ENCODE measurements at regions not wholly inside any gene's neighbourhood (a gene's known extent, or its start where the extent isn't known, plus 50 kb on each side); places are given as distances from the start of the nearest gene placed in this dataset.

- no peak overlapping the region for H3K27ac Mint-ChIP-seq
- H3K27me3 Mint-ChIP-seq (ENCODE audit: low read depth, poor library complexity): peaks cover 5% of the 10 kb centered on the region
- no peaks in the 10 kb centered on the region for H3K4me1 Mint-ChIP-seq
- H3K9me3 Mint-ChIP-seq: peaks cover 34% of the 10 kb centered on the region
- no peak overlapping the region for H3K4me3 Mint-ChIP-seq
- no peak for TF ChIP-seq CTCF (IDR thresholded peaks at IDR 0.05)
- DNase-seq: no peak
- H3K36me3 Mint-ChIP-seq (ENCODE audit: low read depth): peaks cover 8% of the 10 kb centered on the region
Observed at GRCh38 chr13:44092078-44092970, 212.6 kb downstream of the LACC1 start.

GRCh38 chr13:44093607-44094564 lies 214.2 kb downstream of the LACC1 start:
- Mint-ChIP-seq H3K27me3 (ENCODE audit: low read depth, poor library complexity) (peaks cover 5% of the 10 kb centered on the region), H3K4me3 (no peak overlapping the region), H3K4me1 (no peaks in the 10 kb centered on the region), H3K36me3 (ENCODE audit: low read depth) (peaks cover 8% of the 10 kb centered on the region), H3K9me3 (peaks cover 30% of the 10 kb centered on the region), H3K27ac (no peak overlapping the region)
- no peak for TF ChIP-seq CTCF (IDR thresholded peaks at IDR 0.05)
- DNase-seq: no peak

GRCh38 chr13:44096901-44097300 lies 217.2 kb downstream of the LACC1 start:
- no peak overlapping the region for H3K27ac Mint-ChIP-seq
- peaks cover 5% of the 10 kb centered on the region for H3K27me3 Mint-ChIP-seq (ENCODE audit: low read depth, poor library complexity)
- peaks cover 19% of the 10 kb centered on the region for H3K9me3 Mint-ChIP-seq
- H3K4me3 Mint-ChIP-seq: no peak overlapping the region
- no peak for TF ChIP-seq CTCF (IDR thresholded peaks at IDR 0.05)
- H3K36me3 Mint-ChIP-seq (ENCODE audit: low read depth): no peaks in the 10 kb centered on the region
- no peak for DNase-seq
- no peaks in the 10 kb centered on the region for H3K4me1 Mint-ChIP-seq

- H3K27ac Mint-ChIP-seq: no peak overlapping the region
- TF ChIP-seq CTCF (IDR thresholded peaks at IDR 0.05): no peak
- H3K4me3 Mint-ChIP-seq: no peak overlapping the region
- H3K9me3 Mint-ChIP-seq: peaks cover 27% of the 10 kb centered on the region
- DNase-seq: no peak
- peaks cover 4% of the 10 kb centered on the region for H3K36me3 Mint-ChIP-seq (ENCODE audit: low read depth)
- peaks cover 5% of the 10 kb centered on the region for H3K27me3 Mint-ChIP-seq (ENCODE audit: low read depth, poor library complexity)
- no peaks in the 10 kb centered on the region for H3K4me1 Mint-ChIP-seq
Observed at GRCh38 chr13:44098559-44098958, 218.9 kb downstream of the LACC1 start.

GRCh38 chr13:44101347-44102083 lies 221.8 kb downstream of the LACC1 start:
- Mint-ChIP-seq H3K4me1 (no peaks in the 10 kb centered on the region), H3K27me3 (ENCODE audit: low read depth, poor library complexity) (peaks cover 10% of the 10 kb centered on the region), H3K27ac (no peak overlapping the region), H3K36me3 (ENCODE audit: low read depth) (peaks cover 4% of the 10 kb centered on the region), H3K9me3 (peaks cover 33% of the 10 kb centered on the region), H3K4me3 (no peak overlapping the region)
- TF ChIP-seq CTCF (IDR thresholded peaks at IDR 0.05): no peak
- DNase-seq: no peak
